ENCODE measurements at regions not wholly inside any gene's neighbourhood (a gene's known extent, or its start where the extent isn't known, plus 50 kb on each side); places are given as distances from the start of the nearest gene placed in this dataset.

DNA sequence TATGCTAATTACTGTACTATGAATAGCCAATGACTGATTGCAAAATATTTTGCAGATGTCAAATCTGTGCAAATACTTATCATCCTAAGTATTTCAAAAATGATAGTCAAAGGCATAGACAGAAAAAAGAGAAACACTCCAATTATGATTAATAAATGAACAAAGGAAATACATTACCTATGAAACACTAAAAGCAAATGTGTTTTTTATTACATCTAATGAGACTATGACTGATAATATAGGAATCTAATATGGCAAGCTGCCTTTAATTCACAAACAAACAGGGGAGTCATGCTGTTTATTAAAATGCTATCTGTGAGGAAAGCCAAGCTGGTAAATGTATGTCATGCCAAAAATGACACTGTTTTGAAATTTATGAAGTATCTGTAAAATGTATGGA lies 713.2 kb upstream of the NRSN1 start:
- no peak for DNase-seq (ENCODE audit: low spot score)
- TF ChIP-seq, protein P1, sequence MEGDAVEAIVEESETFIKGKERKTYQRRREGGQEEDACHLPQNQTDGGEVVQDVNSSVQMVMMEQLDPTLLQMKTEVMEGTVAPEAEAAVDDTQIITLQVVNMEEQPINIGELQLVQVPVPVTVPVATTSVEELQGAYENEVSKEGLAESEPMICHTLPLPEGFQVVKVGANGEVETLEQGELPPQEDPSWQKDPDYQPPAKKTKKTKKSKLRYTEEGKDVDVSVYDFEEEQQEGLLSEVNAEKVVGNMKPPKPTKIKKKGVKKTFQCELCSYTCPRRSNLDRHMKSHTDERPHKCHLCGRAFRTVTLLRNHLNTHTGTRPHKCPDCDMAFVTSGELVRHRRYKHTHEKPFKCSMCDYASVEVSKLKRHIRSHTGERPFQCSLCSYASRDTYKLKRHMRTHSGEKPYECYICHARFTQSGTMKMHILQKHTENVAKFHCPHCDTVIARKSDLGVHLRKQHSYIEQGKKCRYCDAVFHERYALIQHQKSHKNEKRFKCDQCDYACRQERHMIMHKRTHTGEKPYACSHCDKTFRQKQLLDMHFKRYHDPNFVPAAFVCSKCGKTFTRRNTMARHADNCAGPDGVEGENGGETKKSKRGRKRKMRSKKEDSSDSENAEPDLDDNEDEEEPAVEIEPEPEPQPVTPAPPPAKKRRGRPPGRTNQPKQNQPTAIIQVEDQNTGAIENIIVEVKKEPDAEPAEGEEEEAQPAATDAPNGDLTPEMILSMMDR (IDR thresholded peaks at IDR 0.05; ENCODE audit: unreplicated experiment): no peak
- Mint-ChIP-seq H3K4me3 (ENCODE audit: unreplicated experiment) (no peak overlapping the region), H3K9me3 (ENCODE audit: unreplicated experiment) (no peaks in the 10 kb centered on the region), H3K27ac (ENCODE audit: unreplicated experiment) (no peak overlapping the region), H3K27me3 (ENCODE audit: unreplicated experiment) (no peaks in the 10 kb centered on the region), H3K4me1 (ENCODE audit: unreplicated experiment) (peaks cover 13% of the 10 kb centered on the region), H3K36me3 (ENCODE audit: low read depth, unreplicated experiment) (no peaks in the 10 kb centered on the region)

DNA sequence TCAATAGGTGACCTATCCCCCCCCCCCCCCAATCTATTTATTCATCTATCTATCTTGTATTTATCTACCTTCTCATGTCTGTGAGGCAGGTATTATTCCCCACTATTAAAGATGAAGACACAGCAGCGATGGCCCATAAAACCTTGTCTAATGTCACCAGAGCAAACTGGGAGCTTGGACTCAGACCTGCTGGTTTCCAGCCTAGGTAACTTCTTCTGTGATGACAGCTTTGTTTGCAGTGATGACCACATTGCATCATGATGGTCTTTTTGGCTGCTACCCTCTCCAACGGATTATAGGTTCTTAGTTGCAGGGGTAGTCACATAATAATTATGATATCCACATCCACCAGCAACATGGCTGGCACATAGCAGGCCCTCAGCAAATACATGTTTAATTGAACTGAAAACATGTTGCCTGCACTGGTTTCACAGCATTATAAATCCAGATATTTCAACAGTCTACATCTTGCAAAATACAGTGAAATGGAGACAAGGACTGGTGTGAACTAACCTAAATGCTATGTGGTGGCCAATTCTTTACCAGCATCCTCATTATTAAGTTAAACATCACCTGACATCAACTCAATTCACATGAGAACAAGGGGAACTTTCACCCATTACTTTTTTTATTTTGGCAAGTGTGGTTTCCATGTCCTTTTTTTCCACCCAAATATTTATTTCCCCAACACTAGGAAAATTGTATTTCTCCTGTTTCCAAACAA lies 712.5 kb upstream of the NRSN1 start:
- DNase-seq (ENCODE audit: low spot score): no peak
- Mint-ChIP-seq H3K27ac (ENCODE audit: unreplicated experiment) (no peak overlapping the region), H3K4me1 (ENCODE audit: unreplicated experiment) (peaks cover 7% of the 10 kb centered on the region), H3K9me3 (ENCODE audit: unreplicated experiment) (no peaks in the 10 kb centered on the region), H3K36me3 (ENCODE audit: low read depth, unreplicated experiment) (no peaks in the 10 kb centered on the region), H3K4me3 (ENCODE audit: unreplicated experiment) (no peak overlapping the region), H3K27me3 (ENCODE audit: unreplicated experiment) (no peaks in the 10 kb centered on the region)
- TF ChIP-seq, protein P1 (IDR thresholded peaks at IDR 0.05; ENCODE audit: unreplicated experiment): no peak

DNA sequence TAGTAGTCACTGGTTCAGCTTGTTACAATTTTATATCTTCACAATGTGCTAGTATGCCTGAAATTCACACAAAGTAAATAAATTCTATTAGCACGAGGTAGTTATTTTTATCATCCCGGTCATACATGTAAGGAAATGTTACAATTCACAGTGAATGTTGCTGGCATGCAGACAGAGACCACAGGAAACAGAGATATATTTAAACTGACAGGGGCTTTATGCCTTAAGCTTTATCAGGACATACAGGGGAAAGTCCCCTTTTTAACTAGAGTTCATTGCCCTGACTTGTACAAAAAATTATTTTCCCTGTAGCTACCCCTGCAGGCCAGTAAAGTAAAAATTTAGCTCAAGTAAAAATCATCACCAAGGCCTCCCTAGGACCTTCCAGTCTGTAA lies 712.0 kb upstream of the NRSN1 start:
- H3K4me3 Mint-ChIP-seq (ENCODE audit: unreplicated experiment): no peak overlapping the region
- no peaks in the 10 kb centered on the region for H3K36me3 Mint-ChIP-seq (ENCODE audit: low read depth, unreplicated experiment)
- H3K27me3 Mint-ChIP-seq (ENCODE audit: unreplicated experiment): no peaks in the 10 kb centered on the region
- TF ChIP-seq, protein P1 (IDR thresholded peaks at IDR 0.05; ENCODE audit: unreplicated experiment): peak; percentile 18
- no peak for DNase-seq (ENCODE audit: low spot score)
- H3K27ac Mint-ChIP-seq (ENCODE audit: unreplicated experiment): no peak overlapping the region
- peaks cover 5% of the 10 kb centered on the region for H3K4me1 Mint-ChIP-seq (ENCODE audit: unreplicated experiment)
- H3K9me3 Mint-ChIP-seq (ENCODE audit: unreplicated experiment): no peaks in the 10 kb centered on the region

DNA sequence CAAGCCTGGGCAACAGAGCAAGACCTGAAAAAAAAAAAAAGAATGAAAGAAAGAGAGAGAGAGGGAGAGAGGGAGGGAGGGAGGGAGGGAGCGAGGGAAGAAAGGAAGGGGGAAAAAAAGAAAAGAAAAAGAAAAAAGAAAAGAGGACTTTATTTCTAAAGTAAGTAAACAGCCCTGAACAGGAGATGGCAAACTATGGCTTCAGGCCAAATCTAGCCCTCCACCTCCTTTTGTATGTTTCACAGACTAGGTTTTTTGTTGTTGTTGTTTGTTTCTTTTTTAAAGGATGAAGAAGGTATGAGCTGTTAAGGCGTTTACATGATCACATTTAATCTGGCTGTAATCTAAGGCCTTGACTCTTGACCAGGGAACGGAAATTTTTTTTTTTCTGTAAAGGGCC lies 711.1 kb upstream of the NRSN1 start:
- Mint-ChIP-seq H3K9me3 (ENCODE audit: unreplicated experiment) (no peaks in the 10 kb centered on the region), H3K4me3 (ENCODE audit: unreplicated experiment) (no peak overlapping the region), H3K27me3 (ENCODE audit: unreplicated experiment) (no peaks in the 10 kb centered on the region), H3K36me3 (ENCODE audit: low read depth, unreplicated experiment) (no peaks in the 10 kb centered on the region), H3K27ac (ENCODE audit: unreplicated experiment) (no peak overlapping the region), H3K4me1 (ENCODE audit: unreplicated experiment) (peaks cover 5% of the 10 kb centered on the region)
- TF ChIP-seq, protein P1 (IDR thresholded peaks at IDR 0.05; ENCODE audit: unreplicated experiment): no peak
- DNase-seq (ENCODE audit: low spot score): no peak

DNA sequence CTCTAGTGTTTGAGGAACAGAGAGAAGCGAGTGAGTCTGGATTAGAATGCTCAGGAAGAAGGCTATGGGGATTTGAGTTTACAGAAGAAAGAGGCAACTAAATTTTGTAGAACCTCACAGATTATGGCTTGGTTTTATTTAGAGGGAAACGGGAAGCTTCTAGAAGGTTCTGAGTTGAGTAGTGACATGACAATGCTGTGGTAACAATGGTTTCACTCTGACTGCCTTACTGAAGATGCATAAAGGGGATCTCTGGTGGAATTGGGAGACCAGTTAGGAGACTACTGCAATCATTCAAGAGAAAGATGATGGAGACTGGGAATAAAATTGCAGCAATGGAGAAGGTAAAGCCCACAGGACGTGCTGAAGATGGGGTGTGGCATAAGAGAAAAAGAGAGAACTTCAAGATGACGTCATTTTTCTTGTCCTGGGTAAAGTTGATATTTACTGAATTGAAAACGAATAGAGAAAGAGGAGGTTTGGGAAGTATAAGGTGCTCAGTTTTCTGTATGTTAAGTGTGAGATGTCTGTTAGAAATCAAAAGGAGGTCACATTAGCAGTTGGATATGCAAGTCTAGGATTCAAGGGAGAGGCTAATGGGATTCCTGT lies 710.1 kb upstream of the NRSN1 start:
- TF ChIP-seq, protein P1 (IDR thresholded peaks at IDR 0.05; ENCODE audit: unreplicated experiment): no peak
- Mint-ChIP-seq H3K4me1 (ENCODE audit: unreplicated experiment) (peaks cover 5% of the 10 kb centered on the region), H3K4me3 (ENCODE audit: unreplicated experiment) (no peak overlapping the region), H3K27me3 (ENCODE audit: unreplicated experiment) (no peaks in the 10 kb centered on the region), H3K36me3 (ENCODE audit: low read depth, unreplicated experiment) (no peaks in the 10 kb centered on the region), H3K9me3 (ENCODE audit: unreplicated experiment) (no peaks in the 10 kb centered on the region), H3K27ac (ENCODE audit: unreplicated experiment) (no peak overlapping the region)
- no peak for DNase-seq (ENCODE audit: low spot score)
